NB4 (cell line): ENCODE measurements at regions not wholly inside any gene's neighbourhood (a gene's known extent, or its start where the extent isn't known, plus 50 kb on each side); places are given as distances from the start of the nearest gene placed in this dataset.

Experiments used
- DNase-seq: peaks from one replicate; pipeline ENCODE4 v3.0.0; 2010; ENCODE audit warnings: low read depth
- H3K4me3 ChIP-seq: one replicate; pipeline ENCODE4 v1.5.1; 2011; ENCODE audit warnings: mild to moderate bottlenecking, low read depth, low read length, moderate library complexity
- CTCF ChIP-seq: IDR thresholded peaks from one replicate; pipeline ENCODE4 v1.5.1; 2012; ENCODE audit warnings: low read depth, low read length
- MAX ChIP-seq: IDR thresholded peaks from 2 replicates; pipeline ENCODE4 v1.6.1; 2011; ENCODE audit warnings: low read depth, low read length
- MYC ChIP-seq: IDR thresholded peaks from 2 replicates; pipeline ENCODE4 v1.6.1; 2011; ENCODE audit warnings: low read depth, low read length
- POLR2A ChIP-seq: IDR thresholded peaks from 2 replicates; pipeline ENCODE4 v1.6.1; 2011; ENCODE audit warnings: mild to moderate bottlenecking; ENCODE audit not compliant: insufficient read length; ENCODE audit errors: extremely low read depth

GRCh38 chr5:1936413-1936812 lies 53.7 kb upstream of the IRX4 start:
- TF ChIP-seq CTCF (no peak), MYC (no peak), POLR2A (no peak), MAX (no peak)
- DNase-seq: no peak
- no peak overlapping the region for H3K4me3 ChIP-seq

GRCh38 chr5:1934801-1935429 lies 52.2 kb upstream of the IRX4 start:
- DNase-seq: no peak
- H3K4me3 ChIP-seq: no peak overlapping the region
- TF ChIP-seq MAX (no peak), POLR2A (no peak), CTCF (no peak), MYC (no peak)

- TF ChIP-seq POLR2A: no peak
- TF ChIP-seq CTCF: no peak
- TF ChIP-seq MYC: no peak
- TF ChIP-seq MAX: no peak
- H3K4me3 ChIP-seq: no peak overlapping the region
- no peak for DNase-seq
Observed at GRCh38 chr5:1934056-1934394, 51.3 kb upstream of the IRX4 start.

- DNase-seq: no peak
- no peak overlapping the region for H3K4me3 ChIP-seq
- TF ChIP-seq MYC (no peak), MAX (no peak), CTCF (no peak), POLR2A (no peak)
Observed at GRCh38 chr5:1933364-1934055, 50.8 kb upstream of the IRX4 start.
